K562 (cell line): ENCODE measurements at regions not wholly inside any gene's neighbourhood (a gene's known extent, or its start where the extent isn't known, plus 50 kb on each side); places are given as distances from the start of the nearest gene placed in this dataset.

Experiments used
- ATAC-seq: fragments of 200-7000 bp; cut with Tn5 transposase; 3 replicates; pipeline ENCODE4 v1.9.1; 2020; ENCODE audit warnings: moderate library complexity
- BruUV-seq: library from RNA; stranded (reverse); fragments of 400-500 nt; replicated peaks from 2 replicates; lab custom pipeline; 2021; lab: Mats Ljungman, UMichigan
- CTCF ChIA-PET: fragments of 300-600 bp; formaldehyde crosslinking; extraction: SDS; loops from one replicate; lab custom pipeline; 2021; ENCODE audit warnings: low intra/inter-chr PET ratio; lab: Yijun Ruan, JAX
- POLR2A ChIA-PET: fragments of 300-600, 350-650 bp; sonication (Branson Sonifier 250); formaldehyde crosslinking; extraction: SDS; loops from one replicate; lab custom pipeline; 2021; ENCODE audit warnings: antibody characterized with exemption, inconsistent platforms; lab: Yijun Ruan, JAX
- DNase-seq, 4 experiments: peaks; one replicate each; pipeline versions ENCODE4 v3.0.0 to v3.0.0-alpha.2; 2011 to 2018; ENCODE audit warnings: low spot score in 3 of 4, mixed read lengths in 3 of 4; ENCODE audit errors: extremely low read depth in 1 of 4
- FAIRE-seq: peaks from 2 replicates; lab custom pipeline; 2011; peaks lifted over from hg19 to GRCh38; lab: Jason Lieb, UNC
- H2AFZ ChIP-seq: 2 replicates; pipeline ENCODE4 v1.6.0; 2011; ENCODE audit warnings: low read depth, low read length, control low read depth, inconsistent platforms
- H3K27ac ChIP-seq: fragments of 200-600 bp; 3 replicates; pipeline ENCODE4 v1.8.0; 2011; ENCODE audit warnings: low read depth, mild to moderate bottlenecking, control low read depth, inconsistent platforms, low read length, moderate library complexity, mixed read lengths; ENCODE audit errors: extremely low read depth
- H3K27me3 ChIP-seq, 2 experiments: fragments of 300-600 bp in 1 of 2; 2 replicates in 1 of 2; 3 replicates in 1 of 2; pipeline versions ENCODE4 v1.6.0 to v1.8.0; 2011; ENCODE audit warnings: inconsistent platforms in 2 of 2, low read length in 2 of 2, mild to moderate bottlenecking in 1 of 2, mixed read lengths in 1 of 2, moderate library complexity in 1 of 2; ENCODE audit not compliant: control insufficient read depth in 2 of 2, insufficient read depth in 2 of 2
- H3K36me3 ChIP-seq: fragments of 300-600 bp; 3 replicates; pipeline ENCODE4 v1.8.0; 2011; ENCODE audit warnings: mild to moderate bottlenecking, low read length, inconsistent platforms; ENCODE audit not compliant: control insufficient read depth, insufficient read depth
- H3K4me1 ChIP-seq, 2 experiments: fragments of 200-600 bp in 1 of 2; replicated peaks in 1 of 2; 2 replicates in 1 of 2; 3 replicates in 1 of 2; pipeline versions ENCODE4 v1.5.1 to v1.8.0; 2011; ENCODE audit warnings: inconsistent platforms in 2 of 2, low read length in 2 of 2, mild to moderate bottlenecking in 1 of 2, mixed read lengths in 1 of 2, moderate library complexity in 1 of 2; ENCODE audit not compliant: control insufficient read depth in 2 of 2, insufficient read depth in 2 of 2
- H3K4me2 ChIP-seq: 2 replicates; pipeline ENCODE4 v1.6.1; 2011; ENCODE audit warnings: low read length, control low read depth, inconsistent platforms, mixed read lengths; ENCODE audit not compliant: insufficient read depth
- H3K4me3 ChIP-seq: fragments of 200-600 bp; sonication (generic), shearing (Covaris generic); 2 replicates; pipeline ENCODE4 v1.5.1; 2016; ENCODE audit warnings: control low read depth, inconsistent platforms
- H3K79me2 ChIP-seq: fragments of 200-600 bp; 3 replicates; pipeline ENCODE4 v1.8.0; 2011; ENCODE audit warnings: low read length, inconsistent platforms; ENCODE audit not compliant: control insufficient read depth, insufficient read depth
- H3K9ac ChIP-seq, 2 experiments: 2 replicates each; pipeline versions ENCODE4 v1.6.0 to v1.6.1; 2011; ENCODE audit warnings: low read depth in 2 of 2, low read length in 2 of 2, control low read depth in 1 of 2, inconsistent platforms in 1 of 2, mild to moderate bottlenecking in 1 of 2, mixed read lengths in 1 of 2; ENCODE audit not compliant: insufficient read depth in 1 of 2
- H3K9me1 ChIP-seq: one replicate; pipeline ENCODE4 v1.6.0; 2011; ENCODE audit warnings: inconsistent platforms, mild to moderate bottlenecking, low read length, moderate library complexity; ENCODE audit not compliant: control insufficient read depth, insufficient read depth
- H3K9me3 ChIP-seq: replicated peaks from 2 replicates; pipeline ENCODE4 v1.5.1; 2011; ENCODE audit warnings: low read depth, low read length, inconsistent platforms; ENCODE audit not compliant: control insufficient read depth, insufficient read depth
- H4K20me1 ChIP-seq: replicated peaks from 2 replicates; pipeline ENCODE4 v1.6.1; 2011; ENCODE audit warnings: low read length, inconsistent platforms, mixed read lengths; ENCODE audit not compliant: control insufficient read depth, insufficient read depth
- C11orf30 ChIP-seq: fragments of 450-650 bp; IDR thresholded peaks from 2 replicates; pipeline ENCODE4 v1.6.1; 2016; ENCODE audit warnings: low read depth, mild to moderate bottlenecking
- CBX3 ChIP-seq, 2 experiments: IDR thresholded peaks; 1 replicate in 1 of 2; 2 replicates in 1 of 2; pipeline ENCODE4 v1.6.1; 2012; ENCODE audit warnings: inconsistent platforms in 2 of 2, low read length in 2 of 2, borderline replicate concordance in 1 of 2, control low read depth in 1 of 2
- ETV5 ChIP-seq: sonication (generic); formaldehyde crosslinking; IDR thresholded peaks from 2 replicates; pipeline ENCODE4 v1.4.0; 2020; ENCODE audit warnings: low read depth, mild to moderate bottlenecking, missing genetic modification reagents
- FIP1L1 ChIP-seq: fragments of 200-400 bp; formaldehyde crosslinking; IDR thresholded peaks from 2 replicates; pipeline ENCODE4 v1.6.1; 2018; ENCODE audit warnings: mild to moderate bottlenecking, low read depth, low read length; ENCODE audit not compliant: poor library complexity, severe bottlenecking
- FOSL1 ChIP-seq: fragments of 200-800 bp; sonication (Bioruptor generic); conservative IDR thresholded peaks from 2 replicates; pipeline ENCODE4 v1.6.1; 2016; ENCODE audit warnings: missing genetic modification characterization, missing compliant biosample characterization
- KAT2B ChIP-seq: IDR thresholded peaks from one replicate; pipeline ENCODE4 v1.6.1; 2012; ENCODE audit warnings: low read depth, mild to moderate bottlenecking, control low read depth, inconsistent platforms, low read length, moderate library complexity
- MIER1 ChIP-seq: fragments of 450-650 bp; IDR thresholded peaks from 2 replicates; pipeline ENCODE4 v1.6.1; 2016; ENCODE audit warnings: antibody characterized with exemption, mild to moderate bottlenecking, low read depth
- MYBL2 ChIP-seq, 2 experiments: fragments of 450-650 bp in 1 of 2; sonication (generic) in 1 of 2; formaldehyde crosslinking in 1 of 2; IDR thresholded peaks; 2 replicates each; pipeline versions ENCODE4 v1.6.1 to v1.8.1; 2017 to 2022; ENCODE audit warnings: borderline replicate concordance in 1 of 2, inconsistent platforms in 1 of 2, low read depth in 1 of 2, mild to moderate bottlenecking in 1 of 2, missing genetic modification reagents in 1 of 2, moderate library complexity in 1 of 2
- POLR3A ChIP-seq: IDR thresholded peaks from 2 replicates; pipeline ENCODE4 v1.6.1; 2011; ENCODE audit warnings: borderline replicate concordance, mild to moderate bottlenecking, moderate library complexity; ENCODE audit not compliant: insufficient read length, insufficient read depth; ENCODE audit errors: extremely low read depth
- U2AF1 ChIP-seq: fragments of 200-400 bp; formaldehyde crosslinking; optimal IDR thresholded peaks from 2 replicates; pipeline ENCODE3; 2017; ENCODE audit warnings: mild to moderate bottlenecking, low read depth, low read length, moderate library complexity
- YBX1 ChIP-seq: fragments of 450-650 bp; IDR thresholded peaks from 2 replicates; pipeline ENCODE4 v1.7.1; 2016; ENCODE audit warnings: mild to moderate bottlenecking
- ZKSCAN3 ChIP-seq: fragments of 250-450 bp; sonication (Bioruptor Pico); IDR thresholded peaks from 2 replicates; pipeline ENCODE4 v1.4.0; 2020
- ZNF778 ChIP-seq: fragments of 450-650 bp; formaldehyde crosslinking; IDR thresholded peaks from 2 replicates; pipeline ENCODE4 v1.4.0; 2020; ENCODE audit warnings: mild to moderate bottlenecking, moderate library complexity
- WGBS: fragments of 100-300 bp; shearing (Covaris generic); methylation state at CpG from one replicate; pipeline ENCODE4 v1.1.6; 2016; ENCODE audit warnings: low coverage, mixed read lengths; ENCODE audit not compliant: insufficient coverage; ENCODE audit errors: missing lambda C conversion rate; 5-methylcytosine and 5-hydroxymethylcytosine counted together
- in situ Hi-C: fragments of 300-500 bp; cut with MboI; formaldehyde crosslinking; loops from 4 replicates; pipeline ENCODE4 v1.15.0; 2018; ENCODE audit warnings: inconsistent platforms, mixed read lengths
- intact Hi-C: fragments of 100-400 bp; cut with micrococcal nuclease; formaldehyde crosslinking; loops from 2 replicates; pipeline ENCODE4 v1.14.2; 2022
- TF ChIP-seq, protein P1 (sequence below): sonication (generic); formaldehyde crosslinking; IDR thresholded peaks from 2 replicates; pipeline ENCODE4 v1.8.0; 2022; ENCODE audit warnings: missing genetic modification reagents, mild to moderate bottlenecking, borderline replicate concordance
- TF ChIP-seq, protein P2 (sequence below): fragments of 450-650 bp; IDR thresholded peaks from 2 replicates; pipeline ENCODE4 v1.6.1; 2016; ENCODE audit warnings: low read depth, mild to moderate bottlenecking, moderate library complexity

DNA sequence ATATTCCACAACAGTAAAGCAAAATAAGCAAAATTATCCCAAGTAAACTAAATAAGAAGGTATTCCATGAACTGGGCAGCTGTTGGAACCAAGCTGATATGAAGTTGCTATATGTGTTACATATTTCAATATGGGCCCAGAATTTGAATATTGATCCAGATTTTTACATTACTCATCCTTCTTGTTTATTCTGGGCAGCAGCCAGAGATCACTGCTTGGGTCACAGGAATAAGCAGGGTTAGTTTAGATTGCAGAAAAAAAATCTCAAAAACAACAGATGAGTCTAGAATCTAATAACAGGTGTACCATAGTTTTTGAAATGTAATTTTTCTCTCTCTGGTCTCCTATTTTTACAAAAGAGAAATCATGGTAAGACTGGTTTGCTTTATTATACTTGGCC is 171.5 kb upstream of the NAMPT start:
- CTCF ChIA-PET: no interaction called here
- Histone ChIP-seq H3K4me2 (no peak overlapping the region), H3K79me2 (no peaks in the 10 kb centered on the region), H3K4me3 (no peak overlapping the region), H2AFZ (no peak overlapping the region), H3K27me3 (no peaks in the 10 kb centered on the region), H3K36me3 (no peaks in the 10 kb centered on the region), H4K20me1 (no peaks in the 10 kb centered on the region), H3K9ac (no peak overlapping the region), H3K4me1 (no peaks in the 10 kb centered on the region), H3K9me3 (peaks cover 5% of the 10 kb centered on the region; the same call in 1 of the 2 replicates), H3K27ac (no peak overlapping the region), H3K9me1 (no peaks in the 10 kb centered on the region)
- ATAC-seq (no peak), DNase-seq (no peak), FAIRE-seq (no peak)
- POLR2A ChIA-PET: no interaction called here
- no TSS peak for BruUV-seq
- peak; percentile 15; the same call in 1 of the 2 replicates for TF ChIP-seq C11orf30
- TF ChIP-seq YBX1: no peak
- no peak for TF ChIP-seq POLR3A
- TF ChIP-seq FIP1L1: no peak
- intact Hi-C loops (no loop called here), in situ Hi-C loops (no loop called here)

DNA sequence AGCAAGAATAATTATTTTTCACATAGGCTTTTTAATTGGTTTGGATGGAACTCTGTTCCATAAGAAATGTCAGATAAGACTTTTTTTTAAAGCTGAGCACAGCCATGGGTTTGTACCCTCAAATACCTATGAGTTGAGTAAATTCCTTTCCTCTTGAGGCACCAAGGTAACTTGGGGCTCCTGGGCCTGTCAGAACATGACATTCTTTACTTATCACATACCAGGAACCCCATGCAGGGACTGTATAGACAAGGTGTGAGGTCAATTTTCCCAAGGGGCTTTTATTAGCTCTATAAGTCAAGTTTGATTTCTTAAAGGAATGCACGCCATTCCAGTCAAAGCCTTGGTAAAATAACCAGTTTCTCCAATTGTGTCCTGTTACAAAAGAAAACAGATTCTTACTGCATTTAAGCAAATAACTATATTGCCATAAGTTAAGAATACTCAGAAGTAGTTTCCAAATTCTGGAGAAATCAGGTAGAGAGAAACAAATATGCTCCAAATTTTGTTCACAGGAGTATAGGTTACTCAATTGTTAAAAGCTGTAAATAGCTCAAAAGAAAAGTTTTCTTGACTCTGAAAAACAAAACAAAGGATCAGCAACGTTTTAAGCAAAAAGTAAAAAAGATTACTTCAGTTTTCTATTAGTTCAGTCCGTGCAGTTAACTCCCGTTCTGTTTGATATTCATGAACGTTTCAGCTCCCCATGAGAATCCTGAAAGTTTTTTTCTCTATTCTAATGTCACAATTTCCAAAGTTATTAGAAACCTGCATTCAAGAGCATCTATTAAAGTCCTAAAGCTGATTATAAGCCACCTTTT is 167.5 kb upstream of the NAMPT start:
- FAIRE-seq: no peak
- H2AFZ ChIP-seq: no peak overlapping the region
- no peaks in the 10 kb centered on the region for H3K27me3 ChIP-seq
- no peaks in the 10 kb centered on the region for H3K36me3 ChIP-seq
- BruUV-seq: no TSS peak
- H3K4me1 ChIP-seq: peaks cover 11 to 29% of the 10 kb centered on the region in 2 experiments; a peak in 4 of 5 replicates
- H3K9me1 ChIP-seq: no peaks in the 10 kb centered on the region
- no peak overlapping the region for H3K4me2 ChIP-seq
- H3K79me2 ChIP-seq: no peaks in the 10 kb centered on the region
- intact Hi-C loops (no loop called here), in situ Hi-C loops (no loop called here)
- ATAC-seq: no peak
- no peak overlapping the region for H3K9ac ChIP-seq
- H3K4me3 ChIP-seq: no peak overlapping the region
- no peaks in the 10 kb centered on the region for H4K20me1 ChIP-seq
- CTCF ChIA-PET: no interaction called here
- POLR2A ChIA-PET: interaction anchor here (0.9 to 1.1 kb wide), 2 partner anchors 10 to 167 kb away, joined by 3 to 4 read pairs; partner anchors contain the start of gene NAMPT
- WGBS: 64% methylated on average over 5 of the region's 5 CpGs
- no peak overlapping the region for H3K27ac ChIP-seq
- no peak for DNase-seq
- peaks cover 4% of the 10 kb centered on the region; the same call in 1 of the 2 replicates for H3K9me3 ChIP-seq
- TF ChIP-seq, protein P1, sequence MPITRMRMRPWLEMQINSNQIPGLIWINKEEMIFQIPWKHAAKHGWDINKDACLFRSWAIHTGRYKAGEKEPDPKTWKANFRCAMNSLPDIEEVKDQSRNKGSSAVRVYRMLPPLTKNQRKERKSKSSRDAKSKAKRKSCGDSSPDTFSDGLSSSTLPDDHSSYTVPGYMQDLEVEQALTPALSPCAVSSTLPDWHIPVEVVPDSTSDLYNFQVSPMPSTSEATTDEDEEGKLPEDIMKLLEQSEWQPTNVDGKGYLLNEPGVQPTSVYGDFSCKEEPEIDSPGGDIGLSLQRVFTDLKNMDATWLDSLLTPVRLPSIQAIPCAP (CRISPR knock-in tag): no peak
- TF ChIP-seq ETV5 (CRISPR knock-in tag) (no peak), CBX3 (IDR thresholded peaks at IDR 0.05; ENCODE audit: borderline replicate concordance in 1 of 2, low read length in 2 of 2) (peak in 1 of 2 experiments; percentile 80; a peak in 2 of 3 replicates), ZKSCAN3 (CRISPR knock-in tag) (no peak), KAT2B (no peak), FOSL1 (no peak), MYBL2 (IDR thresholded peaks at IDR 0.05; ENCODE audit: low read depth) (no peak), MYBL2 (CRISPR knock-in tag; IDR thresholded peaks at IDR 0.05; ENCODE audit: borderline replicate concordance) (no peak), ZNF778 (CRISPR knock-in tag) (no peak), U2AF1 (no peak), MIER1 (no peak)
- TF ChIP-seq, protein P2, sequence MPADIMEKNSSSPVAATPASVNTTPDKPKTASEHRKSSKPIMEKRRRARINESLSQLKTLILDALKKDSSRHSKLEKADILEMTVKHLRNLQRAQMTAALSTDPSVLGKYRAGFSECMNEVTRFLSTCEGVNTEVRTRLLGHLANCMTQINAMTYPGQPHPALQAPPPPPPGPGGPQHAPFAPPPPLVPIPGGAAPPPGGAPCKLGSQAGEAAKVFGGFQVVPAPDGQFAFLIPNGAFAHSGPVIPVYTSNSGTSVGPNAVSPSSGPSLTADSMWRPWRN: no peak
